Endothelial cell of umbilical vein (primary cell): ENCODE measurements at regions not wholly inside any gene's neighbourhood (a gene's known extent, or its start where the extent isn't known, plus 50 kb on each side); places are given as distances from the start of the nearest gene placed in this dataset.

Experiments
- FOS ChIP-seq: IDR thresholded peaks from 2 replicates; pipeline ENCODE4 v1.6.1; 2011; ENCODE audit warnings: mild to moderate bottlenecking, low read length, moderate library complexity, borderline replicate concordance; ENCODE audit not compliant: insufficient read depth
- MYC ChIP-seq: IDR thresholded peaks from one replicate; pipeline ENCODE4 v1.6.1; 2011; ENCODE audit warnings: mild to moderate bottlenecking, low read depth, low read length
- POLR2AphosphoS5 ChIP-seq: IDR thresholded peaks from 2 replicates; pipeline ENCODE4 v1.6.1; 2012; ENCODE audit warnings: low read depth, mild to moderate bottlenecking, control low read depth, low read length, moderate library complexity; ENCODE audit not compliant: insufficient read depth
- TF ChIP-seq, protein P1 (sequence below): IDR thresholded peaks from 2 replicates; pipeline ENCODE4 v1.6.1; 2011; ENCODE audit not compliant: insufficient read depth, insufficient read length
- TF ChIP-seq, protein P2 (sequence below), 2 donors: IDR thresholded peaks; 1 replicate in 1 of 2; 2 replicates in 1 of 2; pipeline ENCODE4 v1.5.1; 2011; ENCODE audit warnings: low read length in 2 of 2, mild to moderate bottlenecking in 2 of 2, moderate library complexity in 2 of 2, control low read depth in 1 of 2, inconsistent platforms in 1 of 2, low read depth in 1 of 2; ENCODE audit not compliant: insufficient read depth in 1 of 2; ENCODE audit errors: extremely low read depth in 1 of 2

DNA sequence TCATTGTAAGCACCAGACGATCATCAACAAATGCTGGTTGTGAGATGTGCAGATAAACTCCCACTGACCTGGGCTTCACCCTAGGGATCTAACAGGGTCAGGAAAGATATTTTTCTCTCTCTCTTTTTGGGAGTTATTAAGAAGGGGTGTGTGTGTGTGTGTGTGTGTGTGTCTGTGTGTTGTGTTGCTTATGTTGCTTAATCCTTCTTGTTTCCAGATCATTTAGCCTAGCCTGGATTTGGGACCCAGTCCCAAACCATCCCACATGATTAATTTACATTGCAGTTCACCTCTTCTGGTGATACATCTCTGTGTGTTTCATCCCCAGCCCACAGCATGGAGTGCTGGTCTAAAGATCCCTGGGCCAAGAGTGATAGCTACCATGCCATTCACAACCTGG is 122.8 kb upstream of the IPO9 start:
- TF ChIP-seq, protein P1, sequence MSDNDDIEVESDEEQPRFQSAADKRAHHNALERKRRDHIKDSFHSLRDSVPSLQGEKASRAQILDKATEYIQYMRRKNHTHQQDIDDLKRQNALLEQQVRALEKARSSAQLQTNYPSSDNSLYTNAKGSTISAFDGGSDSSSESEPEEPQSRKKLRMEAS, result no peak
- TF ChIP-seq FOS (no peak), POLR2AphosphoS5 (no peak), MYC (no peak)
- TF ChIP-seq, protein P2, sequence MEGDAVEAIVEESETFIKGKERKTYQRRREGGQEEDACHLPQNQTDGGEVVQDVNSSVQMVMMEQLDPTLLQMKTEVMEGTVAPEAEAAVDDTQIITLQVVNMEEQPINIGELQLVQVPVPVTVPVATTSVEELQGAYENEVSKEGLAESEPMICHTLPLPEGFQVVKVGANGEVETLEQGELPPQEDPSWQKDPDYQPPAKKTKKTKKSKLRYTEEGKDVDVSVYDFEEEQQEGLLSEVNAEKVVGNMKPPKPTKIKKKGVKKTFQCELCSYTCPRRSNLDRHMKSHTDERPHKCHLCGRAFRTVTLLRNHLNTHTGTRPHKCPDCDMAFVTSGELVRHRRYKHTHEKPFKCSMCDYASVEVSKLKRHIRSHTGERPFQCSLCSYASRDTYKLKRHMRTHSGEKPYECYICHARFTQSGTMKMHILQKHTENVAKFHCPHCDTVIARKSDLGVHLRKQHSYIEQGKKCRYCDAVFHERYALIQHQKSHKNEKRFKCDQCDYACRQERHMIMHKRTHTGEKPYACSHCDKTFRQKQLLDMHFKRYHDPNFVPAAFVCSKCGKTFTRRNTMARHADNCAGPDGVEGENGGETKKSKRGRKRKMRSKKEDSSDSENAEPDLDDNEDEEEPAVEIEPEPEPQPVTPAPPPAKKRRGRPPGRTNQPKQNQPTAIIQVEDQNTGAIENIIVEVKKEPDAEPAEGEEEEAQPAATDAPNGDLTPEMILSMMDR (IDR thresholded peaks at IDR 0.05; ENCODE audit: extremely low read depth in 1 of 2, insufficient read depth in 1 of 2, low read depth in 1 of 2, low read length in 2 of 2), result no peak
